CD1c-positive myeloid dendritic cell (primary cell): ENCODE measurements at regions not wholly inside any gene's neighbourhood (a gene's known extent, or its start where the extent isn't known, plus 50 kb on each side); places are given as distances from the start of the nearest gene placed in this dataset.

ENCODE experiments used
- DNase-seq: peaks from one replicate; pipeline ENCODE4 v3.0.0-alpha.2; 2016; ENCODE audit errors: extremely low spot score

GRCh38 chr21:26739189-26739588 is 106.0 kb downstream of the ADAMTS1 start:
- no peak for DNase-seq

GRCh38 chr21:26736449-26736848 is 108.8 kb downstream of the ADAMTS1 start:
- DNase-seq: no peak

- peak; percentile 13 for DNase-seq
Observed at GRCh38 chr21:26732432-26733221, 112.6 kb downstream of the ADAMTS1 start.

GRCh38 chr21:26719750-26720149 is 125.5 kb downstream of the ADAMTS1 start:
- no peak for DNase-seq

- DNase-seq: peak; percentile 29
Observed at GRCh38 chr21:26717146-26717739, 128.0 kb downstream of the ADAMTS1 start.

- DNase-seq: peak; percentile 48
Observed at GRCh38 chr21:26715878-26716506, 129.2 kb downstream of the ADAMTS1 start.

- no peak for DNase-seq
Observed at GRCh38 chr21:26715116-26715515, 130.1 kb downstream of the ADAMTS1 start.

GRCh38 chr21:26710155-26710554 is 135.1 kb downstream of the ADAMTS1 start:
- DNase-seq: no peak

- DNase-seq: no peak
Observed at GRCh38 chr21:26709090-26709489, 136.0 kb upstream of the CYYR1 start.

GRCh38 chr21:26708223-26708800 is 135.2 kb upstream of the CYYR1 start:
- DNase-seq: no peak

GRCh38 chr21:26707246-26707645 is 134.2 kb upstream of the CYYR1 start:
- no peak for DNase-seq

GRCh38 chr21:26698416-26698815 is 125.3 kb upstream of the CYYR1 start:
- DNase-seq: no peak

- no peak for DNase-seq
Observed at GRCh38 chr21:26691416-26691815, 118.3 kb upstream of the CYYR1 start.

GRCh38 chr21:26686705-26687104 is 113.6 kb upstream of the CYYR1 start:
- no peak for DNase-seq

GRCh38 chr21:26686278-26686677 is 113.2 kb upstream of the CYYR1 start:
- DNase-seq: peak; percentile 35

GRCh38 chr21:26684889-26685288 is 111.8 kb upstream of the CYYR1 start:
- no peak for DNase-seq

GRCh38 chr21:26683996-26684395 is 110.9 kb upstream of the CYYR1 start:
- no peak for DNase-seq

GRCh38 chr21:26679284-26679683 is 106.2 kb upstream of the CYYR1 start:
- no peak for DNase-seq

- no peak for DNase-seq
Observed at GRCh38 chr21:26674323-26674722, 101.2 kb upstream of the CYYR1 start.

GRCh38 chr21:26669215-26669764 is 96.2 kb upstream of the CYYR1 start:
- no peak for DNase-seq

GRCh38 chr21:26659757-26660156 is 86.7 kb upstream of the CYYR1 start:
- DNase-seq: no peak

GRCh38 chr21:26659182-26659581 is 86.1 kb upstream of the CYYR1 start:
- DNase-seq: no peak
